Heart right ventricle (tissue), 16 donors: ENCODE measurements at regions not wholly inside any gene's neighbourhood (a gene's known extent, or its start where the extent isn't known, plus 50 kb on each side); places are given as distances from the start of the nearest gene placed in this dataset.

Source experiments
- ATAC-seq, 8 donors: fragments of 200-7000 bp; cut with Tn5 transposase; one replicate each; pipeline ENCODE4 v1.9.1; 2020; ENCODE audit warnings: mild to moderate bottlenecking in 8 of 8, moderate library complexity in 8 of 8, moderate number of reproducible peaks in 1 of 8
- DNase-seq, 2 donors: peaks; one replicate each; pipeline ENCODE4 v3.0.0-alpha.2; 2020
- H3K27ac ChIP-seq, 10 donors: fragments of 200-600 bp; sonication (generic) in 2 of 10; one replicate each; pipeline versions ENCODE4 v1.5.0 to v1.8.0; 2020 to 2022; ENCODE audit warnings: mild to moderate bottlenecking in 3 of 10
- H3K27me3 ChIP-seq, 7 donors: fragments of 200-600 bp; one replicate each; pipeline ENCODE4 v1.8.0; 2021 to 2022; ENCODE audit warnings: mild to moderate bottlenecking in 2 of 7
- H3K36me3 ChIP-seq, 9 donors: fragments of 200-600 bp; sonication (generic) in 1 of 9; one replicate each; pipeline versions ENCODE4 v1.5.0 to v1.8.0; 2020 to 2022; ENCODE audit warnings: mild to moderate bottlenecking in 2 of 9
- H3K4me1 ChIP-seq, 9 donors: fragments of 200-600 bp; sonication (generic) in 1 of 9; one replicate each; pipeline versions ENCODE4 v1.5.0 to v1.8.0; 2020 to 2022; ENCODE audit warnings: mild to moderate bottlenecking in 4 of 9
- H3K4me3 ChIP-seq, 10 donors: fragments of 200-600 bp; sonication (generic) in 2 of 10; one replicate each; pipeline versions ENCODE4 v1.5.0 to v1.8.0; 2020 to 2022; ENCODE audit warnings: mild to moderate bottlenecking in 7 of 10, moderate library complexity in 2 of 10
- H3K9me3 ChIP-seq, 11 donors: fragments of 200-600 bp in 10 of 11; sonication (generic) in 2 of 11; one replicate each; pipeline versions ENCODE4 v1.5.0 to v1.8.0; 2013 to 2022; ENCODE audit warnings: mild to moderate bottlenecking in 2 of 11, control low read depth in 1 of 11, moderate library complexity in 1 of 11
- CTCF ChIP-seq, 9 donors: fragments of 200-600 bp; sonication (generic) in 2 of 9; IDR thresholded peaks; one replicate each; pipeline versions ENCODE4 v1.5.0 to v1.8.0; 2021 to 2022; ENCODE audit warnings: antibody characterized with exemption in 9 of 9, mild to moderate bottlenecking in 5 of 9, moderate library complexity in 1 of 9
- WGBS, 2 donors: extraction: QIAGEN DNeasy Blood & Tissue Kit; methylation state at CpG; one replicate each; pipeline ENCODE4 v1.1.7; 2013; ENCODE audit warnings: inconsistent platforms in 1 of 2; 5-methylcytosine and 5-hydroxymethylcytosine counted together
- intact Hi-C, 10 donors: fragments of 100-400 bp; cut with DNase I; formaldehyde crosslinking; loops; one replicate each; pipeline versions ENCODE4 v1.11.1 to v1.14.2; 2022
- donor health status: Arrhythmogenic right ventricular cardiomyopathy.
- donor health status: ischemic (EF 13 %, LVEDD 7.1; RV severe dilation, severe dysfunction).
- donor health status: healthy with polysubstance abuse.
- donor health status: DM: no; HTN: yes; CAD: no.
- donor health status: DM: no; HTN: no; CAD: no.
- donor health status: ischemic (EF 25% LVEDD 6.9; RV normal size, moderate dysfunction).
- donor health status: ischemic (EF 25% LVEDD 5.7; RV mildly dilated, moderate dysfunction).
- donor health status: healthy.
- donor health status: DM: yes; HTN: yes; CAD: no.
- donor health status: Ischemic cardiomyopathy.
- donor health status: ischemic (EF 35%, LVEDD 5.7; RV mildly dilated, moderate dysfunction).
- donor health status: nonischemic (EF 11% LVEDD 7.7; RV severe dilation, severe dysfunction).
- donor health status: DM: yes; HTN: yes; CAD: no.
- donor health status: PGD.
- donor health status: ischemic (EF 29% LVEDD 5.4; RV normal size, mild dysfunction).
- donor health status: nonischemic (EF 23%, LVEDD 6.1; RV moderate dilation, normal function).

GRCh38 chr18:6547476-6547875 lies 132.8 kb upstream of the L3MBTL4 start:
- no peak for TF ChIP-seq CTCF (IDR thresholded peaks at IDR 0.05)
- 86 to 94% methylated on average over 1 of the region's 1 CpG for WGBS, 2 donors

DNA sequence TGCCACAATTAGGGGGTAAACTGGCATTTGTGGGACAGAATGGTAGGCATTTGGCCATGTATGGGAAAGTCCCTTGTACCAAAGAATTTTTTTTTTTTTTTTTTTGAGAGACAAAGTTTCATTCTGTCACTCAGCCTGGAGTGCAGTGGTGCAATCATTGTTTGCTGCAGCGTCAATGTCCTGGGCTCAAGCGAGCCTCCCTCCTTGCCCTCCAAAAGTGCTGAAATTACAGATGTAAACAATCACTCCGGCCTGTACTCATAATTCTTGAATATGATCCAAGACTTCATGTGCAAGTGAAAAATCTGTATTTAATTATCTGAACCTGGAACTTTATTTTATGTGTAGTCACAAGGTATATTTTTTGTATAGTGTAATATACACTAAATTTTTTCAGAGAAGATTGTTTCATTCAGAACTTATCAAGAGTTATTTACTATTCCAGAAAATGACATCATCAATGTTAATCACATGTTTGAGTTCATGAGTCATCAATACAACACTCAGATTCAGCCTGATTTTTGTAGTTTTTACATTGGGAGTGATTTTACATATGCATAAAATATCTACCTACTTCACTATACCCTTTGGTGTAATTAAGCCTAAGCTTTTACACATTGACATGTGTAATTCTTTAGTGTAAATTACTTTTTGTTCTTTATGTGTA lies 138.7 kb upstream of the L3MBTL4 start:
- Histone ChIP-seq H3K27ac (no peak overlapping the region), H3K4me3 (no peak overlapping the region), H3K9me3 (no peaks in the 10 kb centered on the region), H3K27me3 (peaks cover 0 to 6% (median 0%) of the 10 kb centered on the region in 7 donors), H3K36me3 (no peaks in the 10 kb centered on the region), H3K4me1 (no peaks in the 10 kb centered on the region)
- intact Hi-C loops: no loop called here
- ATAC-seq: no peak
- no peak for DNase-seq
- WGBS, 2 donors: 72 to 79% methylated on average over 3 of the region's 3 CpGs
- TF ChIP-seq CTCF (IDR thresholded peaks at IDR 0.05): no peak

More at GRCh38 chr18:6547476-6547875, 132.8 kb upstream of the L3MBTL4 start:
- Histone ChIP-seq H3K4me1 (peaks cover 0 to 4% (median 0%) of the 10 kb centered on the region in 9 donors), H3K4me3 (no peak overlapping the region), H3K9me3 (no peaks in the 10 kb centered on the region), H3K27me3 (no peaks in the 10 kb centered on the region), H3K36me3 (no peaks in the 10 kb centered on the region), H3K27ac (no peak overlapping the region)
- intact Hi-C loops: loop anchor here in 4 of 10 donors (5.0 to 10.0 kb wide), 4 partner anchors 177 to 627 kb away; partner anchors contain the start of gene ARHGAP28 (in 1 of the 4)
- DNase-seq: no peak
- no peak for ATAC-seq

DNA sequence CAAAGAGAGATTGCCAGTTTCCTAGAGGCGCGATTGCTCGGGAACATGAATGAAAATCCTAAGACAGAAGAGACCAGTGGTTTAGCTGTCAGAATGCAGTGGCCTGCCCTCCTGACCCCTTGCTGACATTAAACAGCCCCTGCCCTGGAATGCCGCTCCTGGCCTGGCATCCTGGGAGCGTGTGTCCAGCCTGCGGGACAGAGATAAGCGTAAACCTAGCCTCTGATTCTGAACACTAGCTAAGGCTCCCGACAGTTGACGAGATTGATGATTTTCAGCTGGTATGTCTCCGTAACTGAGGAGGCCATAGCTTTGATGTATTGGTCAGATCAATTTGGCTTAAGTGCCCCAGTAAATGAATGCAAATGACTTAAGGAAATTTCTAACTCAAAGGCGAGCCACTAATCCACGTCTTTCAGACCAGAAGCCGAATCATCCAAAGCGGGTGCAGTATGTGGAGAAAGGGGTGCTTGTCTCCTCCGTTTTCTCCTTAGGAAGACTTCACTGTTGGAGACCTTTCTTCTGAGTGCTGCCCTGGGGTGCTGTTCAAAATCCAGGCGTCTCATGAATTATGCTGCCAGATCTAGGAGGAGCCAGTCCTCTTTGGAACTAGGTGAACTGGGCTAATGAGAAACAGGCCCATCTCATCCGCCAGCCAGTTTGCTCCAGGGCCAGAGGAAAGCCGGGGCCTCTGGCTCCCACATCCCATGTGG lies 142.5 kb upstream of the L3MBTL4 start:
- no peaks in the 10 kb centered on the region for H3K9me3 ChIP-seq
- DNase-seq (no peak), ATAC-seq (no peak)
- intact Hi-C loops: no loop called here
- H3K36me3 ChIP-seq: no peaks in the 10 kb centered on the region
- peaks cover 0 to 6% (median 0%) of the 10 kb centered on the region in 7 donors for H3K27me3 ChIP-seq
- no peak overlapping the region for H3K4me3 ChIP-seq
- H3K27ac ChIP-seq: no peak overlapping the region
- 63 to 71% methylated on average over 18 of the region's 18 CpGs for WGBS, 2 donors
- no peaks in the 10 kb centered on the region for H3K4me1 ChIP-seq
- no peak for TF ChIP-seq CTCF (IDR thresholded peaks at IDR 0.05)

DNA sequence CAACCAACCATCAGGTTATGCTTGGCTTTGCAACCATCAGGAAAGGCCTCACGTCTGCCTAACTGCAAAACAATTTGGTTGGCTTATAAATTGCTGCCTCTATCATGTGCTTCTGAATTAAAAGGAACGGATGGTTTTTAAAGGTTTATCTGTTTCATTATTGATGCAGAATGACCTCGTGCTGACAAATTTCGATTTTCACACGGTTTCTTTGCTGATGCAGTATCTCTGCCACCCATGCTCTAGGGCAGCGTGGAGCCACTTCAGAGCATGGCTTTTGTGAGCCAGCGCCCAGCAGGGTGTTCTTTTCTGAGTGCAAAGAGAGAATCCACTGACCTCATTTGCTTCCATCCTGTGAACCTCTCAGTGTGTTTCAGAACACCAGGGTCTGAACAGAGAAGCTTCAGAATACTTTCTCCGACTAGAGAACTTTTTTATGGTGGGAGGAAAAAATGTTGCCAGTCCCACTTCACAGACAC lies 143.1 kb upstream of the L3MBTL4 start:
- DNase-seq (no peak), ATAC-seq (no peak)
- Histone ChIP-seq H3K27ac (no peak overlapping the region), H3K4me3 (no peak overlapping the region), H3K27me3 (peaks cover 0 to 6% (median 0%) of the 10 kb centered on the region in 7 donors), H3K9me3 (no peaks in the 10 kb centered on the region), H3K36me3 (no peaks in the 10 kb centered on the region), H3K4me1 (no peaks in the 10 kb centered on the region)
- WGBS, 2 donors: 79 to 83% methylated on average over 8 of the region's 8 CpGs
- intact Hi-C loops: no loop called here
- no peak for TF ChIP-seq CTCF (IDR thresholded peaks at IDR 0.05)
